OCI-LY3 (cell line): ENCODE measurements at regions not wholly inside any gene's neighbourhood (a gene's known extent, or its start where the extent isn't known, plus 50 kb on each side); places are given as distances from the start of the nearest gene placed in this dataset.

Experiments
- H2AFZ ChIP-seq: fragments of 200-600, 300-600 bp; shearing (Covaris generic); 2 replicates; pipeline ENCODE4 v1.6.0; 2014; ENCODE audit warnings: antibody characterized with exemption, low read depth, low read length
- H3K27ac ChIP-seq: fragments of 200-600, 300-600 bp; sonication (generic); 2 replicates; pipeline ENCODE4 v1.5.1; 2014; ENCODE audit warnings: mild to moderate bottlenecking, low read length, moderate library complexity, mixed read lengths
- H3K27me3 ChIP-seq: fragments of 200-600, 300-600 bp; sonication (generic); 2 replicates; pipeline ENCODE4 v1.6.1; 2014; ENCODE audit warnings: low read depth, low read length, mixed read lengths
- H3K36me3 ChIP-seq: fragments of 200-600, 300-600 bp; sonication (generic); replicated peaks from 2 replicates; pipeline ENCODE3; 2014; ENCODE audit warnings: low read depth, low read length, mixed read lengths
- H3K4me1 ChIP-seq: fragments of 300-600, 200-600 bp; sonication (generic); 2 replicates; pipeline ENCODE4 v1.6.1; 2014; ENCODE audit warnings: low read length, mixed read lengths
- H3K4me2 ChIP-seq: fragments of 200-600, 300-600 bp; sonication (generic); 2 replicates; pipeline ENCODE4 v1.6.1; 2014; ENCODE audit warnings: low read length, mixed read lengths
- H3K4me3 ChIP-seq: fragments of 300-600, 200-600 bp; sonication (generic); 2 replicates; pipeline ENCODE4 v1.5.1; 2014; ENCODE audit warnings: antibody characterized with exemption, mild to moderate bottlenecking, low read length, moderate library complexity
- H3K79me2 ChIP-seq: fragments of 300-600, 200-600 bp; shearing (Covaris generic); 2 replicates; pipeline ENCODE4 v1.6.1; 2014; ENCODE audit warnings: mild to moderate bottlenecking, low read length, mixed read lengths
- H3K9ac ChIP-seq: fragments of 300-600, 200-600 bp; shearing (Covaris generic); 2 replicates; pipeline ENCODE4 v1.6.0; 2014; ENCODE audit warnings: mild to moderate bottlenecking, low read length, moderate library complexity
- H3K9me3 ChIP-seq: fragments of 200-600, 300-600 bp; shearing (Covaris generic); 2 replicates; pipeline ENCODE4 v1.6.1; 2014; ENCODE audit warnings: low read length, mixed read lengths; ENCODE audit not compliant: insufficient read depth
- H4K20me1 ChIP-seq: fragments of 200-600, 300-600 bp; sonication (generic); 2 replicates; pipeline ENCODE4 v1.6.1; 2016; ENCODE audit warnings: low read length, mixed read lengths; ENCODE audit not compliant: insufficient read depth
- CTCF ChIP-seq: fragments of 200-600, 300-600 bp; sonication (generic); IDR thresholded peaks from 2 replicates; pipeline ENCODE4 v1.5.1; 2014; ENCODE audit warnings: antibody characterized with exemption, low read length, low read depth
- EZH2phosphoT487 ChIP-seq: fragments of 200-600 bp; shearing (Covaris generic); IDR thresholded peaks from 2 replicates; pipeline ENCODE4 v1.6.1; 2018; ENCODE audit warnings: antibody characterized with exemption, mixed run types, low read depth

DNA sequence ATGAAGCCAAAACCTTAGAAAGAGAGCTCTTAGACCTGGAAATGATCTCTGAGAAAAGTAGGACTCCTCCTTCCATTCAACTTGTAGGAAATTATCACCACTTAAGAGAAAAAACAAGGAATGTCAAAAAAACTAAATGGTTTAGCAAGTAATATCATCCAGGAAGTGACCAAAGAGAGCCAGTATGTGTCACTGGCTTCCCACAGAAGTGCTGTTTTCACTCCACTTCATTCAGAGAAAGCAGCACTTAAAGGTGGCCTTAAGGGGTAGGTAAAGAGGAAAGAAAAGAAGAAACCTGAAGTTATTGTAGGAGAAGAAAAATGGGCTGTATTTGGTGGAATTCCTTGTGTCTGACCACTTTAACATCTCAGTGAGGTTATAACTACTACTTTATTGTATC lies 414.4 kb upstream of the ETAA1 start:
- Histone ChIP-seq H3K27ac (no peak overlapping the region), H3K27me3 (no peaks in the 10 kb centered on the region), H3K9ac (no peak overlapping the region), H3K4me2 (no peak overlapping the region), H3K4me3 (no peak overlapping the region), H3K36me3 (no peaks in the 10 kb centered on the region), H3K4me1 (no peaks in the 10 kb centered on the region), H4K20me1 (no peaks in the 10 kb centered on the region), H3K9me3 (no peaks in the 10 kb centered on the region), H2AFZ (no peak overlapping the region), H3K79me2 (no peaks in the 10 kb centered on the region)
- TF ChIP-seq CTCF (no peak), EZH2phosphoT487 (no peak)

DNA sequence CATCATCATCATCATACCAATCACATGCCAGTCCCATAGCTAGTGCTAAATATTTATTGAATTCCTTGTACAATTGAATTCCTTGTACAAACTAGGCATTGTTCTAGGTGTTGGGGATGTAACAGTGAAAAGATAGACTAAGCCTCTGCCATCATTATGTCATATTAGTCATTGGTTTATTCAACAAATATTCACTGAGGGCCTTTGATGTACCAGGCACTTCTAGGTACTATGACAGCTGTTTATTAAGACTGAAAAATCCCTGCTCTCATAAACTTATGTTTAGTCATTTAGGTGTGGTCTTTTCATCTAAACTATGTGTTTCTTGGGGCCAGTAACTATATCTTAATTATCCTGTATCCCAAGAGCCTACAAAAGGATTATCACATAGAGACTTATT lies 412.3 kb upstream of the ETAA1 start:
- Histone ChIP-seq H2AFZ (no peak overlapping the region), H3K27ac (no peak overlapping the region), H3K27me3 (no peaks in the 10 kb centered on the region), H3K36me3 (no peaks in the 10 kb centered on the region), H3K9me3 (no peaks in the 10 kb centered on the region), H3K9ac (no peak overlapping the region), H4K20me1 (no peaks in the 10 kb centered on the region), H3K4me2 (no peak overlapping the region), H3K4me3 (no peak overlapping the region), H3K4me1 (no peaks in the 10 kb centered on the region), H3K79me2 (no peaks in the 10 kb centered on the region)
- TF ChIP-seq EZH2phosphoT487 (no peak), CTCF (no peak)

- H3K27ac ChIP-seq, result no peak overlapping the region
- no peak overlapping the region for H2AFZ ChIP-seq
- no peaks in the 10 kb centered on the region for H3K27me3 ChIP-seq
- H3K4me2 ChIP-seq, result no peak overlapping the region
- TF ChIP-seq CTCF (no peak), EZH2phosphoT487 (no peak)
- no peaks in the 10 kb centered on the region for H3K79me2 ChIP-seq
- no peaks in the 10 kb centered on the region for H3K36me3 ChIP-seq
- no peaks in the 10 kb centered on the region for H4K20me1 ChIP-seq
- H3K9ac ChIP-seq, result no peak overlapping the region
- no peaks in the 10 kb centered on the region for H3K9me3 ChIP-seq
- H3K4me3 ChIP-seq, result no peak overlapping the region
- H3K4me1 ChIP-seq, result no peaks in the 10 kb centered on the region
Measured at GRCh38 chr2:66985906-66986305, 411.2 kb upstream of the ETAA1 start.

DNA sequence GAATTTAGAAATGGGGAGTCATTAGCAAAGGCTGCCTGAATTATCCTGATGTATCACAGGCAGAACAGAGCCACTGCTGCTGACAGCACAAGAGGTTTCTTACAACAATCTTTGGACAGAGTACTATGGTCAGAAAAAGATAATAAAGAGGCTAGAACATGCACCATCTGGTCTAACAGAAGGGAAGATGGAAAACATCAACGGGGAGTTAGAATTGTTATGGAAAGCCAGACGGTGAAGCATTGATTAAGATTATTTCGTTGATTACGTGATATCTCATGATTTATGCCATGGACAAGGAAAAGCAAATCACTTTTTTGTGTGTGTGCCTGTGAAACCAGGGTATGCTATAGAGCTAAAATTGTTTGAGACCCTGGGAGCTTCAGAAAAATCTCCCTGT lies 409.4 kb upstream of the ETAA1 start:
- TF ChIP-seq CTCF (no peak), EZH2phosphoT487 (no peak)
- no peak overlapping the region for H3K4me2 ChIP-seq
- H3K4me1 ChIP-seq, result no peaks in the 10 kb centered on the region
- H4K20me1 ChIP-seq, result no peaks in the 10 kb centered on the region
- no peaks in the 10 kb centered on the region for H3K9me3 ChIP-seq
- no peaks in the 10 kb centered on the region for H3K36me3 ChIP-seq
- H3K79me2 ChIP-seq, result no peaks in the 10 kb centered on the region
- H2AFZ ChIP-seq, result no peak overlapping the region
- no peaks in the 10 kb centered on the region for H3K27me3 ChIP-seq
- no peak overlapping the region for H3K9ac ChIP-seq
- no peak overlapping the region for H3K27ac ChIP-seq
- no peak overlapping the region for H3K4me3 ChIP-seq
